HG02981 (cell line): ENCODE measurements at regions not wholly inside any gene's neighbourhood (a gene's known extent, or its start where the extent isn't known, plus 50 kb on each side); places are given as distances from the start of the nearest gene placed in this dataset.
"Not testable (repeated sequence)": the region's sequence is repeated elsewhere in the genome, so short reads cannot be mapped to it uniquely, and the experiment has no call there.

Experiments
- ATAC-seq: cut with Tn5 transposase; IDR thresholded peaks from one replicate; pipeline ENCODE4 v1.9.1; 2021; ENCODE audit warnings: mild to moderate bottlenecking, moderate library complexity; ENCODE audit not compliant: unreplicated experiment

- not testable (repeated sequence) for ATAC-seq
These were observed 54.9 kb upstream of the NBPF12 start for GRCh38 chr1:146883190-146883589.

DNA sequence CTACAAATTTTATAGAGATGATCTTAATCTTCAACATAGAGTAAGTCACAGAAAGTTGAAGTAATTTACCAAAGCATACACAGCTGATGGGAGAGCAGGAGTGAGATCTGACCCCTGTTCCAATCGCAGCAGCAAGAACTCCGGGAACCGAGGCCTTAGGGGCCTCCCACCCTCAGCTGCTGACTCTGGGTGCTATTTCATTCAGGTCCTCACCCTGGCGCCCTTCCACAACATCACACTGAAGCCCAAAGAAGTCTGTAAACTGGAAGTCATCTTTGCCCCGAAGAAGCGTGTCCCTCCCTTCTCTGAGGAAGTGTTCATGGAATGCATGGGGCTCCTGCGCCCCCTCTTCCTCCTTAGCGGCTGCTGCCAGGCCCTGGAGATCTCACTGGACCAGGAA lies 57.0 kb upstream of the NBPF12 start:
- ATAC-seq: not testable (repeated sequence)

DNA sequence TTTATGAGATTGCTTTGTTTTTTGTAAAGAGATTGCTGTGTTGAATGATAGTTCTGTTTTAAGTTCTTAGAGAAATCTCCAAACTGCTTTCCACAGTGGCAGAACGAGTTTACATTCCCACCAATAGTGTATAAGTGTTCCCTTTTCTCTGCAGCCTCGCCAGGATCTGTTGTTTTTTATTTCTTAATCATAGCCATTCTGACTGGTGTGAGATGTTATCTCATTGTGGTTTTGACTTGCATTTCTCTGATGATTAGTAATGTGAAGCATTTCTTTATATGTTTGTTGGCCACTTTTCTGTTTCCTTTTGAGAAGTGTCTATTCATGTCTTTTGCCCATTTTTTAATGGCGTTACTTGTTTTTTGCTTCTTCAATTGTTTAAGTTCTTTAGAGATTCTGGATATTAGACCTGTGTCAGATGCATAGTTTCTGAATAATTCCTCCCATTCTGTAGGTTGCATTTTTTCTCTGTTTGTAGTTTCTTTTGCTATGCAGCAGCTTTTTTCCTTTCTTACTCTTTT lies 74.3 kb upstream of the NBPF12 start:
- not testable (repeated sequence) for ATAC-seq

GRCh38 chr1:146853147-146853546 lies 85.0 kb upstream of the NBPF12 start:
- ATAC-seq: not testable (repeated sequence)

- not testable (repeated sequence) for ATAC-seq
These were observed 87.7 kb upstream of the NBPF12 start for GRCh38 chr1:146850352-146850889.

DNA sequence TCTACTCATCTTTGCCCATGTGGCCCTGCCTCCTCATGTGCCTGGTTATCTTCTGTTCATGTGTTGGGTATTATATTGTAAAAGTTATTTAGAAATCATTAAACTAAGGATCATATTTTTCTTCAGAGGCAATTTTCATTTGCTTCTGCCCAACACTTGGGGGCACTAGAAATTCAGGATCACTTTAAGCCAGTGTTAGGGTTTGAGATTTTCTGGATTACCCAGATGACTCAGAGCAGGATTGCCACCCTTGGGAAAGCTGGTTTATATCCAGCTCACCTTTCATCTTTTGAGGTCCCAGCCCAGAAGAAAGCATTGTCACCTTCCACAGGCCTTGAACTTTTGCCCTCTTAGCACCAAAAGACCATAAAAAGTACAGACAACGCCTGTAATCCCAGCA lies 99.4 kb upstream of the NBPF12 start:
- ATAC-seq: not testable (repeated sequence)

DNA sequence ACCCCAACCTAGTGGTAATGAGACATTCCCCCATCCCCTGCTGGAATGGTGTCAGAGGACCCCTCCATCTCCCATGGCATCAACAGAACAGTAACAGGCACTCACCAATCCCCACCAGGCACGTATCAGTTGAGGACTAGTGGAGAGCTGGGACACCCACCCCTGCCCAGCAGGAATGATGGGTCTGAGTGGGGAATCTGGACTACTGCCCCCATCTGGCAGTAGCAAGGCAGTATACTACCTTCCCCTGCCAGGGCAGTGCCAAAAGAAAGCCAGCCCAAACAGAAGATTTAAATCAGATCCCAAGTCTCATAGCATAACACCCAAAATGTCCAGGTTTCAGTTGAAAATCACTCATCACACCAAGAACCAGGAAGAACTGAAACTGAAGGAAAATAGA lies 111.2 kb upstream of the NBPF12 start:
- not testable (repeated sequence) for ATAC-seq

GRCh38 chr1:146794236-146794635 lies 143.9 kb upstream of the NBPF12 start:
- ATAC-seq: not testable (repeated sequence)

DNA sequence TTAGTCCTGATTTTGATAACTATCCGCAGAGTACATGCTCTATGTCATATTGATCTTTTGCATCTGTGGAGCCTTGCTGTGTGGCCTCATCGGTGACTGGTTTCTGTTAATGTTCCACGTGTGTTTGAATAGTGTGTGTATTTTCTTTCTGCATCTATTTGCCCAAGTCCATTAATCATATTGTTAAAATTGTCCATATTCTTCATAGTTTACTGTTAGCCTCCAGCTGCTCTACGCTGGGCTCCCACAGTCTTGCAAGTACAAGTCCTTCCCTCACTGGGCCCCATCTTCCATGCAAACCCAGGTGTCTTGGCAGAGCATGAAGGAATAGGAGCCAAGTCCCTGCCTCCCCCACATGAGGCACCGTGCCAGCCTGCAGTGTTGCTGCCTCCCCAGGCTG lies 145.4 kb upstream of the NBPF12 start:
- not testable (repeated sequence) for ATAC-seq

DNA sequence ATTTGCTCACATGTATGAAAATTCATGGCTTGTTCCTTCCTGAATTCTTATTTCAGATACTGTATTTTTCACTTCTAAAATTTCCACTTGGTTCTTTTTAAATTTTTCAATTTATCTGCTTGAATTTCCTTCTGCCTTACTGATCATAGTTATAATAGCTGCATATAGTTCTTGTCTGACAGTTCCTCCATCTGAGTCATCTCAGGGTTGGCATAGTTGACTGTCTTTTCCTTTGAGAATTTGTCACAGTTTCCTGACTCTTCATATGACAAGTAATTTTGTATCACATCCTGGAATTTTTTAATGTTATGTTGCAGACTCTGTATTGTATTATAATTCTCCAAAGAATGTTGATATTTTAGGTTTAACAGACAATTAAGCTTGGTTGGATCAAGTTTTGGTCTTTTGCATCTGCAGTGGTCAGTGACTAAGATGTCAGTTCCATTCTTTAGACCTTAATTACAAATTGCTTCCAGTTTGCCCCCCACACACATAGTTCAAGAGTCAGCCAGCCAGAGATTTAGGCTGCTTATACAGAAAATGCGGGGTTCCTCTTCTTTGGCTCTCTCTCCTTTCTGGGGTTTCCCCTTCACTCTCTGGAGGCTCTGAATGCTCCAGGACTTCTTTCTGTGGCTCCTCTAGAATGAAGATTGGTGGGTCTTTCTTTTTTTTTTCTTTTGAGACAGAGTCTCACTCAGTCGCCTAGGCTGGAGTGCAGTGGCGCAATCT lies 153.7 kb upstream of the NBPF12 start:
- not testable (repeated sequence) for ATAC-seq

GRCh38 chr1:146781235-146781634 lies 156.9 kb upstream of the NBPF12 start:
- not testable (repeated sequence) for ATAC-seq

- ATAC-seq: not testable (repeated sequence)
These were observed 160.1 kb upstream of the NBPF12 start for GRCh38 chr1:146777826-146778602.

- not testable (repeated sequence) for ATAC-seq
These were observed 163.1 kb upstream of the NBPF12 start for GRCh38 chr1:146774988-146775387.

DNA sequence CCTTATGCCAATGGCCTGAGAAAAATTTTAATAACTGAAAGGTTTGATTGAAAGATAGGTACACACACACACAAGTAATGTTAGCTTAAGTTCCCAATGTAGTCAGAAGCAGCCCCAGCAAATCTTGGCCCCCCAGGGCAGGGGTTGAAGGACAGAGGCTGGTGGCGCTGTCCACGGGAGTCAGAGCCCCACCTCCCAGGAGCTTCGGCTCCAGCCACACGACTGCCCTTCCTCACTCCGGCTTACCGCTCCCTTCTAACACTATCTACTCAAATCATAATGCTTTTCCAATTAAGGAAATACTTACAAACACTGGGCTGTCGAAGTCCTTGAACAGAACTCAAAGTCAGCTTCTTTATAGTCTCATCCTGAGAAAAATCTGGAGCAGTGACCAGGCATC lies 163.9 kb upstream of the NBPF12 start:
- not testable (repeated sequence) for ATAC-seq

DNA sequence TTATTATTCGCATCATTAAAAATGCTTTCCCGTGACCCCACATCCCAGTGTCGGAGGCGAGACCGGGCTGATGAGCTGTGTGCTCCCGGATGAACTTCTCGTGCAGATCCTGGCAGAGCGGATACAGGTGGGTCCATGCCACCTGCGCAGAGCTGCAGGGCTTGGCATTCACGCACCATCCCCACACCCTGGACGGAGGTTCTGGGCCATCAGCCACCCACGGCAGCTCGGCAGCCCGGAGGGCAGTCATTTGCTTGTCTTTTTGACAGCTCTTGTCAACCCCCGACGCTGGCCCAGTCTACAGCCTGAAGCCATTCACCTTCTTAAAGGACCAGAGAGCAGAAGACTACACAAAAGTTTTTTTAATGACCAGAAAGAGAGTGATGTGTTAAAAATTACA lies 166.7 kb upstream of the NBPF12 start:
- ATAC-seq: not testable (repeated sequence)

DNA sequence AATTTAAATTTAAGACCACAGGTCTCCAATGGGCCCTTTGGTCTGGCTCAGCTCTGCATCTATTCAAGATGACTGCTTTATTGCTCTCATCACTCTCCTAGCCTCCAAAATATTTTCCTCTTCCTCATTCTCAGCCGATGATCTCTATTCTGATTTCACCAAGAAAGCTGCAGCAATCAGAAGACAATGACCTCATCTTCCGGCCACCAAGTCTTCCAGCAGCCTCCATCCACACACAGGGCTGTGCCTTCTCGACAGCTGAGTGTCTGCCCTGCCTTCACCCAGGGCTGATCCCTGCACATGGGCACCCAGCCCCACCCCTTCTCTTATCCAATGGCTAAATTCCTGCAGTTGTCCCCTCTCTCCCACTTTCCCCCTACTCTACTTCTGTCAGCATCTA lies 167.1 kb upstream of the NBPF12 start:
- not testable (repeated sequence) for ATAC-seq

- ATAC-seq: not testable (repeated sequence)
These were observed 174.9 kb upstream of the NBPF12 start for GRCh38 chr1:146763234-146763633.

GRCh38 chr1:146756858-146757257 lies 181.3 kb upstream of the NBPF12 start:
- ATAC-seq: not testable (repeated sequence)

GRCh38 chr1:146748686-146749085 lies 189.4 kb upstream of the NBPF12 start:
- ATAC-seq: not testable (repeated sequence)

DNA sequence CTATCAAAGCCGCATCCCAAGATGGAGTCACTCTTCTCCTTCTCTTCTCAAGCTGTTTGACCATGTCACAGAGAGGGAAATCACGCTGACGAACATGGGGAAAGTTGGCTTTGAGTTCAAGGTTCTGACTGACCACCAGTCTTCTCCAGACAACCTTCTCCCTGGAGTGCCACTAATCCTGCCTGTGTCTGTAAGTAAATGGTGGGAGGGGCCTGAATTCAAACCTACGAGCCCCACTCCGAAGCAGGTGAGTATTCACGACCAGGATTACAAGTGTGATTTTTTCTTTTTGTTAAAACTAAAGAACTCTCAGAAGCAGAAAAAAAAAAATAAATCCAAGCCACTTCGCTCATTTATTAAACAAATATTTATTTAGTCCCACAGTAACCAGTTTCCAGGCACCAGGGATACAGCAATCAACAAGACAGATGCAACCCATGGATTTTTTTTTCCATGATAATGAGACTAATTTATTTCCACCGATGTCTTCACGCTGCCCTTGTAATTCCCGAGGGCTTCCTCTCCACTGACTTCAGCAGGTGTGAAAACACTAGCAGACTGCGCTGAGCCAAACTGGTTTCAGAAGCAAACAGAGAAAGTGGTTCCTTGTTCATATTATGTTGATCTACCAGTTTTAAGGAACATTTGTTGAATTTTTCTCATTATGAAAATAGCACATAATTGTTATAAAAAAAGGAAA lies 206.0 kb upstream of the NBPF12 start:
- ATAC-seq: not testable (repeated sequence)
